Uterus (tissue), 2 donors: ENCODE measurements at regions not wholly inside any gene's neighbourhood (a gene's known extent, or its start where the extent isn't known, plus 50 kb on each side); places are given as distances from the start of the nearest gene placed in this dataset.

Experiments used
- POLR2A ChIP-seq, 2 donors: fragments of 450-650 bp; IDR thresholded peaks; one replicate each; pipeline ENCODE4 v1.6.1; 2016; ENCODE audit warnings: antibody characterized with exemption in 2 of 2, mild to moderate bottlenecking in 1 of 2, moderate library complexity in 1 of 2
- TF ChIP-seq, protein P1 (sequence below), 4 experiments: fragments of 200-600 bp in 2 of 4; fragments of 450-650 bp in 2 of 4; sonication (generic) in 2 of 4; IDR thresholded peaks; one replicate each; pipeline ENCODE4 v1.5.1; 2016 to 2019; ENCODE audit warnings: antibody characterized with exemption in 4 of 4, mild to moderate bottlenecking in 2 of 4, moderate library complexity in 1 of 4

DNA sequence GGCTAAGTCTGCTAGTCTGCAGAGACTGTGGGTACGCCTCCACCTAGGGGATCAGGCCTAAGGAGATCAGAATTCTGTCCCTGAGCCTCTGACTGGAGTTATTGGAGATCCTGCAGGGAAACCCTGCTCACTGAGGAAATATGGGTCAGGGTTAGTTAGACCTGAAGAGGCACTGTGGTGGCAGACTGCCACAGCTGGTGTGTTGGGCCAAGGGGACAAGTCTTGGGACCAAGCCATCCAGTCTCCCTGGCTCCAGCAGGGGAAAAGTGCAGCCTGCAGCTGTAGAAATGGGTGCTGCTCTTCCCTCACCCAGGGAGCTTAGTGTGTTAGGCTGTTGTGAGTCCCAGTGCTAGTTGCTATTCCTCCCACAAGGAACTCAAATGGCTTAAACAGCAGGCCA lies 334.8 kb upstream of the LARGE1 start:
- TF ChIP-seq, protein P1, sequence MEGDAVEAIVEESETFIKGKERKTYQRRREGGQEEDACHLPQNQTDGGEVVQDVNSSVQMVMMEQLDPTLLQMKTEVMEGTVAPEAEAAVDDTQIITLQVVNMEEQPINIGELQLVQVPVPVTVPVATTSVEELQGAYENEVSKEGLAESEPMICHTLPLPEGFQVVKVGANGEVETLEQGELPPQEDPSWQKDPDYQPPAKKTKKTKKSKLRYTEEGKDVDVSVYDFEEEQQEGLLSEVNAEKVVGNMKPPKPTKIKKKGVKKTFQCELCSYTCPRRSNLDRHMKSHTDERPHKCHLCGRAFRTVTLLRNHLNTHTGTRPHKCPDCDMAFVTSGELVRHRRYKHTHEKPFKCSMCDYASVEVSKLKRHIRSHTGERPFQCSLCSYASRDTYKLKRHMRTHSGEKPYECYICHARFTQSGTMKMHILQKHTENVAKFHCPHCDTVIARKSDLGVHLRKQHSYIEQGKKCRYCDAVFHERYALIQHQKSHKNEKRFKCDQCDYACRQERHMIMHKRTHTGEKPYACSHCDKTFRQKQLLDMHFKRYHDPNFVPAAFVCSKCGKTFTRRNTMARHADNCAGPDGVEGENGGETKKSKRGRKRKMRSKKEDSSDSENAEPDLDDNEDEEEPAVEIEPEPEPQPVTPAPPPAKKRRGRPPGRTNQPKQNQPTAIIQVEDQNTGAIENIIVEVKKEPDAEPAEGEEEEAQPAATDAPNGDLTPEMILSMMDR (IDR thresholded peaks at IDR 0.05): no peak
- no peak for TF ChIP-seq POLR2A (IDR thresholded peaks at IDR 0.05)
